HG03521 (cell line): ENCODE measurements at regions not wholly inside any gene's neighbourhood (a gene's known extent, or its start where the extent isn't known, plus 50 kb on each side); places are given as distances from the start of the nearest gene placed in this dataset.

Experiments used
- ATAC-seq: cut with Tn5 transposase; IDR thresholded peaks from one replicate; pipeline ENCODE4 v1.9.1; 2021; ENCODE audit warnings: mild to moderate bottlenecking, moderate library complexity; ENCODE audit not compliant: unreplicated experiment

DNA sequence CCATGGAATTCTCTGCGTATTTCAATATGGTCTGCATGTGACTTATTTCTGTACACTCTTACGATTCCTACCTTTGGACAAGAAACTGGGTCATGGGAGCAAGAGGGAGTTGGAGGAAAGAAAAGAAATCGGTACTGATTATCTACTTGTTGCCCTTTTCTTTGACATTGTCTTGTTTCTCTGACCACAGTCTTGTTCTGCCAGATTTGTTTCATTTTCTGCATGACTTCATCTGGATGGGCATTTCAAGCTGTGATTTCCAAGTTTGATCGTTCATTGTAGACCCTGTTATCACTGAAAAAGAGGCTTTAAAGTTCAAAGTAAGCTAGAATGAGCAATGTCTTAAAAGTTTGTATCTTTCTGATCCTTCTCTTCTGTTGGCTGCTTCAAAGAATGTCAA lies 2186.3 kb upstream of the CELF4 start:
- no peak for ATAC-seq

DNA sequence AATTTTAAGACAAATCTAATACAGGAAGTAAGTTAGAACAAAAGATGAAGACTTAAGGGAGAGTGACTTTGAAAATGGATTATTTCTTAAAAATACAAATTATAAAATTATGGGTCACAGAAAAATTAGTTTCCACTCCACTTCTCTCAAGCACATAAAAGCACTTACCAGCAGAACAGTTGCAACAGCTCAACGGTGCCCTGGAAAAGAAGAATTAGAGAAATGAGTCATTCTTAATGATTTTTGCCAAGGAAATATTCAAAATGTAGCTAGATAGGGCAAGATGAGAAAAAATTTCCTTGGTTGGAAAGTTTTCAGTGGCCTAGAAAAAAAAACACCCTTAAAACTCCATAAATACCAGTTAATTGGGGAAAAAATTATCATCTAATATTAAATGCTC lies 2185.6 kb upstream of the CELF4 start:
- no peak for ATAC-seq

DNA sequence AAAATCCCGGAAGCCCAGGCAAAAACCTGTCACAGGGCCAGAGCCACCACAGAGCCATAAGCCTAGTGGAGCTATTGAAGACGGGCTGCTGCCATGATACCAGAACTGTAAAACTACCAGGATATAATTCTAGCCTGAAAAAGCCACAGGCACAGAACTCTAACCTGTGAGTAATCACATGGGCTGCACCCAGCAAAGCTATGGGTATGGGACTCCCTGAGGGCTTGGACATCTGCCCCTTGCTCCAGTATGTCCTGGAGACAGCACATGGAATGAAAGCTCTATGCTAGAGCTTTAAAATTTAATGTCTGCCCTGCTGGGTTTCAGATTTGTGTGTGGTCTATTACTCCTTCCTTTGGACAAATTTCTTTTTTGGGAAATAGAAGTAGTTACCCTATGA lies 2183.6 kb upstream of the CELF4 start:
- no peak for ATAC-seq

- ATAC-seq = no peak
These were observed 2183.1 kb upstream of the CELF4 start for GRCh38 chr18:39748727-39749126.

- no peak for ATAC-seq
These were observed 2180.6 kb upstream of the CELF4 start for GRCh38 chr18:39746201-39746600.

DNA sequence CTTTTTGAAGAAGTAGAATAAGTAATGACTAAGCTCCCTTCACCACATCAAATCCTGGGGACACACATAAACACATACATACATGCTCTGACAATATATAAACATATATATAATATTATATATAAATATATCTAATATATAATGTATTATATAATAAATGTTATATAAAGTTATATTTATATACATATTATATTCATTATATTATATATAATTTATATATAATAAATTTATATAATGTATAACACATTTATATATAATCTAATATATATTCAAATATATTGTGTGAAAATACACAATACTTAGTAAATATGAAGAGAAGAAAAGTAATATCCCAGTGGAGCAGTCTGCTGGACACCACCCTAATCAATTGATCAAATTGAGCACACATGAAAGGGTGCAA lies 2177.9 kb upstream of the CELF4 start:
- no peak for ATAC-seq

DNA sequence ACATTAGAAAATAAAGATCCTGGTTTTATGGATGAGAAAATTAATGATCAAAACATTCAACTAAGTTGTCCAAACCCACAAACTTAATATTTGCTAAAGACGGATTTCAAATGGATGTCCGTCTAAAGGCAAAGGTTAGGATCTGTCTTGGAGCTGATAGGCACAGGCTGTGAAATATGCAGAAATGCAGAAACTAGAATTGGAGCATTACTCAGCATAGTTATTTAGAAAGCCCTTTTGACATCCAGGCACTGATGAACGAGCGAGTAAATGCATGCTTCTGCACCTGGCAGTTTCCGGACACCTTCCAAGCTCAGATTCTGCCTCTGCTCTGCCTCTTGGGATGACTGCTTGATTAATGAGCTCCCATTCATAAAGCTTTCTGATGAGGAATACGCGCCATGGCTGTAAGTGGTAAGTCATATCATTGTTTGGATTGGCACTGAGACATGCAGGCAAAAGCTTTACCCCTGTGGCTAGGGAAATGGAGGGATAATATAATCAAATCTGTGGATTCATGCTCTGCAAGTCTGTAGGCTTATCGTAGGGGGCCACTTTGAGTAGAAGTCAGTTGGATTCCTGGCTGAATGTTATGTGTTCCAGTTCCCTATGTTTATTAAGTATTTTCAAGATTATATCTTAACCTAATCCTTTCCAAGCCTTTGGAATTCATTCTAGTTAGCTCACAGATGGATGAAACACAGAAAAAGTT lies 2176.3 kb upstream of the CELF4 start:
- no peak for ATAC-seq

DNA sequence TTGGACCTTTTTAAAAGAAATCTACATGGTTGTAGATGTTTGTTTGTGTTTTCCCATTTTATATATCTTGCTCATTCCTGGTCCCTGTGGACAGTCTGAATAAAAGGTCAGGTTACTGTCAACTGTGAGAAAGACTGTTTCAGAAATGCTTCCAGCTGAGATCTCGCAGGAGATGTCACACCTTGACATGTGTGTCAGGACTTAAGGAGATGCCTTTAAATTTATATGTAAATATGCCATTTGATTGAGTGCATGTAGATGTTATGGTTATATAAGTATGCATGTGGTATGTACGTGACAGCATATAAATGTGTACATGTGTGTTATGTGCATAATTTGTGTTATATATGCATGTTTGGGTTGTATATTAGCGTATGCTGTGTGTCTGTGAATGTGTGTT lies 2172.3 kb upstream of the CELF4 start:
- no peak for ATAC-seq

DNA sequence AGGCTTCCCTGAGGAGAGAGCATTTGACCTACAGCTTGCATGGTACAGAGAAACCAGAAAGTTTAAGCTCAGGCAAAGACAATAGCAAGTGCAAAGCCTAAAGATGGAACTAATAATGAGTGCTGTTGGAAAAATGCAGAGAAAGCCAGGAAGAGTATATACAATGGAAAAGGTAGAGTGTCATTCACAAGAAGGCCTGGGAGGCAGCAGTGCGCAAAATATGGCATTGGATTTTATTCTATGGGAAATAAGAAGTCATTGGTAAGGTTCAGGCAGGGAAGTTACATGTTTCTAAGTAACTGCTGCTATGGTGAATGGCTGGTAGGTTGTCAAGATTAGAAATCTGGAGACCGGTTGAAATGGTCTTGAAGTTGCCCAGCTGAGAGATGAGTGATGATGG lies 2167.3 kb upstream of the CELF4 start:
- no peak for ATAC-seq

- ATAC-seq = no peak
These were observed 2165.0 kb upstream of the CELF4 start for GRCh38 chr18:39730606-39731005.

GRCh38 chr18:39724652-39725051 lies 2159.1 kb upstream of the CELF4 start:
- no peak for ATAC-seq

DNA sequence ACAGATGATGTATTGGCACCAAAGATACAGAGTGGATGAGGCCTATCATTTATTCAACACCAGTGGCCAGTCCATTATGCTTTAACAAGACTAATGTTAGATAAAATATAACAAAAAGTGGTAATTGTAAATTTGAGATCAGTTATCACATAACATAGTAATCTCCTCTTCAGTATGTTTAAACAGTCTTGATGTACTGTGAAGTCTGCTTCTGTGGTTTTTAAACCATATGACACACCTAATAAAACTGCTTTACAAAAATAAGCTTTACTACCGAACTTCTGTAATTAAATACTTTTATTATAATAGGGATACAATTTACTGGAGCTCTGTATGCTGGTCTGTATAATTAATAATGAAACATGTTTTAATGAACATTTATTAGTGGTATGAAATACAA lies 2156.1 kb upstream of the CELF4 start:
- ATAC-seq = no peak

DNA sequence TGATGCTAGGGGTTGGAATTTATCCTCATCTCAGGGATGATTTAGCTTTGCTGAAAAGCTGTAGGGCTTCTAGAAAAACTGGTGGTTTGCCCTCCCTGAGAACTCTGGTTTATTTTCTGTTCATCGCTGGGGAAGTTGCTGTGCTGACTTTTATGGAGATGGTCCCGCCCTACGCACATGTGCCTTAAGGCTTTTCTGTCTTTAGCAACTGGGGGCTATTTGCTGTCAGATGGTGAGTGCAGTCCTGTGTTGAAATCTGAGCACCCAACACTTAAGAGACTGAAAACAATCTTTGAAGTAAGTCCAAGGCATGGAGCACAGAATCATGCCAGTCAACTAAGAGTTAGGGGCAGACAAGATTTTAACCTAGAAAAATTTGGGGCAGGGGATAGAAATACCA lies 2148.4 kb upstream of the CELF4 start:
- no peak for ATAC-seq

DNA sequence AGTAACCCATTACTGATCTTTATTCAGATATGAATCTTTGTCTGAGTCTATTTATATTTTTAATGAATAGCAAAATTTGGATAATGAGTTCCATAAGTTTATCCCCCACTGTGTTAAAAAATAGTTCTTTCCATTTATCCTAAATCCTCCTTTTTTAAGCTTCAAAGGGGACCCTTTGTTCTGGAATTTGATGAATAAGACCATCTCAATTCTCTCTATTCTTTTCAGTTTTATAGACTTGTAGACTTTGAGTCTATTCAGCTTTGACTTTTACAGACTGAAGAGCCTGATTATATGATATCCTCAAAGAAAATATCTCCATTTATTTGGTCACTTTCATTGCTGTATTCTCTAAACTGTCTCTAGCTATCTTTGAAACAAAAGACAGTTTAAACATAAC lies 2146.1 kb upstream of the CELF4 start:
- ATAC-seq = no peak

- ATAC-seq = no peak
These were observed 2139.8 kb upstream of the CELF4 start for GRCh38 chr18:39705362-39705761.

DNA sequence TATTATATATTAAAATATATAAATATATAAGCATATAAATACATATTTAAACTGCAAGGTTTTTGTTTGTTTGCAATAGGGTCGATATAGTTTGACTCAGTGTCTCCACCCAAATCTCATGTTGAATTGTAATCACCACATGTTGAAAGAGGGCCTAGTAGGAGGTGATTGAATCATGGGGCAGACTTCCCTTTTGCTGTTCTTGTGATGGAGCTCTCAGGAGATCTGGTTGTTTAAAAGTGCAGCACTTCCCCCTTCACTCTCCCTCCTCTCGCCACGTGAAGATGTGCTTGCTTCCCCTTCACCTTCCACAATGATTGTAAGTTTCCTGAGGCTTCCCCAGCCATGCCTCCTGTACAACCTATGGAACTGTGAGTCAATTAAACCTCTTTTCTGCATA lies 2137.3 kb upstream of the CELF4 start:
- no peak for ATAC-seq

DNA sequence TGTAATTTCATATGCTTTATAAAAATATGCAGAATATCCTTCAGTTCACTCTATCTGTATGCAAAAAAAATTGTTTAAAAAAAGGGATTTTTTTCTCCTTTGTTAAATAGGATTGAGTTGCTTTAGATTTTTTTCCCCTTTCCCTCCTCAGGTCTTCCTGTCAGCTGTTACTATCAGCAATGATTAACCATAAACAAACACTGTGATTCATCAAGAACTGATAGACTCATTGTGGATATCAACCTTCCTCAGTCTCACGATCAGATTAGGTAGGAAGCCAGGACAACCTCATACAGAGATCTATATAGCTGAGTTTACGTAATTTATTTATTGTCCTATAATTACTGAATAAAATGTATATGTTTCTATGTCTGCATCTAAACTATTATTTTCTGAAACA lies 2136.2 kb upstream of the CELF4 start:
- no peak for ATAC-seq

DNA sequence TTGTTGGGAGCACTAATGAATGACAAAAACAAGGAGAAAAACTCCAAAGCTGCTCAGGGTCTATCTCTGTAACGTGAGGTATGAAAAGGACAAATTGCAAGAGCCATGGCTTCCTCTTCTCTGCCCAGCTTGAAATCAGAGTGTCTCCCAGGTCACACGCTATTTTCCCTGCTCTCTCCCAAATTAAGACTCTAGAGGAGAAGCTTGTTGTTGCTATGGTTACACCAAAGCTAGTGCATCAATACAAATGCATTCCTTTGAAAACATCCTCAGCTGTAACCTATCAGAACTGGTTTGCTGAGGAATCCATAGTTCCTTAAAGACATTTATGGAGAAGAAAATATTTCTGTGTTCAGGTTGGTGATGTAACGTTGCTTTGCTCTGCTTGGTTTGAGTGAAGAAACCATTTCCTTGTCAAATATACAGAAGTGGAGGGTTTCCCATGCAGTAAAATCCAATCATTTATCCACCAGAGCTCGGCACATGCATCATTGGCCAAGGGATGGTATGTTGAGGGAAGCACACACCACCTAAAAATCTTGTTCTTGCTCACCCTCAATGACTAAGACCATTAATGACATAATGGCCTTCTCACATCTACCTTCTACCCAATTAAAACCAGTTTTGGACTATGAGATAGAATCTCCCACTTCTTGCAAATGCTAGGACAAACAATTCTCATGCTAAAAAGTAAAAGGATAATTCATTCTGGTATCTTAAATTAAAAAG lies 2135.6 kb upstream of the CELF4 start:
- ATAC-seq = no peak

DNA sequence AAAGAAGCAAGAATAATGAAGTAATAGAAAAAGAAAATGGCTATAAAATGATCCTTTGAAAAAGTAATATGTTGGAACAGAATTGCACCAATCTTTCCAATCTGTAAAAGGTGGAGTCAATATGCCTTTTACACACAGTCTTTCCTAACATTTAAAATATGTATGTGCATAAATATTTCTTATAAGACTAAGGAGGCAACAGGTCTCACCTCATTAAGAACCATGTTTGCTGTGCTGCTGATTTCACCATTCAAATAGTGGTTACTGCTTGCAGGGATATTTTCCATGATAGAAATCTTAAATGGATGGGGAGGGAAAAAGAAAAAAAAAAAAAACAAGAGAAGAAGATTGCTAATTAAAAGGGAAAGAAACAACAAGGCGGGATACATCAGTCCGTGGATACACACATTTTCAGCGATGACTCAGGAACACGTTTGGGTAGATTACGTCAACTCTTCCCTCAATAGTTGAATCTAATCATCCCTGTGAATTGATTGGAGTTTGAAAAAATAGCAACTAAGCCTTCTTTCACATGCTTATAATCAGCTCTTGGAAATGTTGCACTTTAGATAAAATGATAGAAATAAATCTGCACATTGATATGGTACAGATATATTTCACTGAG lies 2133.9 kb upstream of the CELF4 start:
- no peak for ATAC-seq

DNA sequence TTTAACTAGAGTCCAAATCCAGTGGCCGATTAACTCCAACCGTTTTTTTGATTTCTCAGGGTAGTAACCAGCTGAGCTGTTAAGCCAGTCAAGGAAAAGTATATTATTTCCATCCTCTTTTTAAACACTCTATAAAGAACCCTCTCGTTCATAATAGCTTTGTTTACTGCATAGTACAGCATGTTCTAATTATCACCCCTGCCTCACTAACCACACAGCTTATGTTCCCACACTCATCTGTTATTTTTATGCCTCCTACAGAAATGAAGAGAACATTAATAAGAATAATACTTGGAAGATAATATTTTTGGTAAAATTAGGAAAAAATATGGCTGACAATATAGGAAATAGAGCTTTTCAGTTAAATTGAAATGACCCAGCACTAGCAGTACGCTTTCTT lies 2132.8 kb upstream of the CELF4 start:
- ATAC-seq = no peak

DNA sequence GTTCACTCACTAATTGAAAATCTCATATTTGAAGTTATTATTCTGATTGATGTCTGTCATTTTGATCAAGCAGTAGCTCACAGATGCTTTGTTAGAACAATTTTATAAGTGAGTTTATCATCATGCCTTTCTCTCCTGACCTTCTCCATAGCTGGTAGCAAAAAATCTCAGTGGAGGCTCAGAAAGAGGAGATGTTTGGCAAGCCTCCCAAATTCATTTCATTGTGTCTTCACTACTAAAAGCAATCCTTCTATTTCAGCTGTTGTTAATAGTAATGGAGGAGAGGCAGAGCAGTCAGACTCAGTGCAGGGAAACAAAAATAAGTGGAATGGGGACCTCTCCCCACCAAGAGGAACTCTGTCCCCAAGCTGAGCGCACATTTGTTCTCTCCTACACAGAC lies 2127.8 kb upstream of the CELF4 start:
- no peak for ATAC-seq

DNA sequence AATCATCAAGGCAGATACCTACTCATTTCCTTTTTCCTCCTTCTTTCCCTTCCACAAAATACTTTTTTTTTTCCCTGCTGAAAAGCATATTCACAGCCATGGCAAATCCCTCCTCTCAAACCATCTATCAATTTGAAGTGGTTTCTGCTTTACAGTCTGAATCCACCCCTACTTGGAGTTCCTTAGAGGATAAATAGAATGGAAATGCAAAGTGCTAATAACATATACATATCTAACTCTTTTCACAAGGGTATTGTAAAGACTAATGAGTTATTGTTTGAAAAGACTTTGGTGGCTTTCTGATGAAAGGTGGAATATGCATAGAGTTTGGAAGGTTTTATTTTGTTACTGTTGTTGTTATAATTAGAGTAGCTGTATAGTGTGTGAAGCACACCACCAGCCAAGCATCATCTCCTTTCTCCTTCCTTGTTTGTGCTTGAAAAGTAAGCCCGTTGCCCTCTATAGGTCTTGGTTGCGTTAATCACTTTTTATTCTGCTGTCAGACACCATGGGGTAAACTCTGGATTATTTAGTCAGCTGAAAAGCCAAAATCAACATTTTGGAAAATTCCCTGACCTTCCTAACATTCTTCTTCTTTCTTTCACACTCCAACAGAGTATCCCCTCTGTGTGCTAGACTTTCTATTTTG lies 2126.9 kb upstream of the CELF4 start:
- ATAC-seq = no peak
